H1 (cell line): ENCODE measurements at regions not wholly inside any gene's neighbourhood (a gene's known extent, or its start where the extent isn't known, plus 50 kb on each side); places are given as distances from the start of the nearest gene placed in this dataset.

ENCODE experiments used
- CTCF ChIA-PET: fragments of 300-600 bp; sonication (Branson Sonifier 250); formaldehyde crosslinking; loops from one replicate; lab custom pipeline; 2021; ENCODE audit not compliant: partially characterized antibody; lab: Charles Lee
- POLR2A ChIA-PET: fragments of 300-600 bp; sonication (Branson Sonifier 250); formaldehyde crosslinking; loops from one replicate; lab custom pipeline; 2021; ENCODE audit warnings: inconsistent platforms; ENCODE audit not compliant: partially characterized antibody; lab: Charles Lee
- DNase-seq, 2 experiments: peaks; one replicate each; pipeline versions ENCODE4 v3.0.0 to v3.0.0-alpha.2; 2010 to 2022; ENCODE audit warnings: low spot score in 2 of 2, low read depth in 1 of 2, mixed read lengths in 1 of 2
- FAIRE-seq: peaks from 2 replicates; lab custom pipeline; 2011; peaks lifted over from hg19 to GRCh38; lab: Jason Lieb, UNC
- H2AFZ ChIP-seq: 2 replicates; pipeline ENCODE4 v1.8.1; 2012; ENCODE audit warnings: low read length, inconsistent platforms
- H2AK5ac ChIP-seq: 2 replicates; pipeline ENCODE4 v1.6.1; 2013; ENCODE audit warnings: low read depth, low read length
- H2BK120ac ChIP-seq: replicated peaks from 2 replicates; pipeline ENCODE3; 2013; ENCODE audit warnings: low read depth, low read length, inconsistent platforms
- H2BK12ac ChIP-seq: 2 replicates; pipeline ENCODE4 v1.6.1; 2013; ENCODE audit warnings: low read depth, low read length
- H2BK15ac ChIP-seq: 2 replicates; pipeline ENCODE4 v1.6.1; 2013; ENCODE audit warnings: low read length
- H2BK20ac ChIP-seq: 2 replicates; pipeline ENCODE4 v1.6.1; 2013; ENCODE audit warnings: low read length
- H2BK5ac ChIP-seq: 2 replicates; pipeline ENCODE4 v1.6.1; 2013; ENCODE audit warnings: low read depth, low read length
- H3K14ac ChIP-seq: 2 replicates; pipeline ENCODE4 v1.6.1; 2013; ENCODE audit warnings: inconsistent platforms; ENCODE audit not compliant: insufficient read length
- H3K18ac ChIP-seq: 2 replicates; pipeline ENCODE4 v1.6.1; 2013; ENCODE audit warnings: low read length; ENCODE audit errors: extremely low read depth
- H3K23ac ChIP-seq: 2 replicates; pipeline ENCODE4 v1.6.1; 2013; ENCODE audit warnings: inconsistent platforms; ENCODE audit not compliant: insufficient read length
- H3K23me2 ChIP-seq: 2 replicates; pipeline ENCODE4 v1.6.1; 2013; ENCODE audit warnings: low read depth, low read length
- H3K27ac ChIP-seq: 2 replicates; pipeline ENCODE4 v1.6.1; 2011; ENCODE audit warnings: low read depth, low read length, inconsistent platforms
- H3K27me3 ChIP-seq, 4 experiments: replicated peaks in 1 of 4; 1 replicate in 1 of 4; 2 replicates in 3 of 4; pipeline versions ENCODE4 v1.6.1 to v1.8.1; 2011 to 2013; ENCODE audit warnings: low read length in 3 of 4, mild to moderate bottlenecking in 3 of 4, inconsistent platforms in 2 of 4, mixed read lengths in 2 of 4, moderate library complexity in 1 of 4; ENCODE audit not compliant: control insufficient read depth in 3 of 4, insufficient read depth in 3 of 4; ENCODE audit errors: extremely low read depth in 1 of 4
- H3K36me3 ChIP-seq, 4 experiments: 2 replicates each; pipeline versions ENCODE4 v1.6.1 to v1.8.1; 2011 to 2013; ENCODE audit warnings: mild to moderate bottlenecking in 4 of 4, low read length in 3 of 4, moderate library complexity in 2 of 4, control low read depth in 1 of 4, inconsistent platforms in 1 of 4; ENCODE audit not compliant: insufficient read depth in 4 of 4, control insufficient read depth in 2 of 4
- H3K4ac ChIP-seq: replicated peaks from 2 replicates; pipeline ENCODE3; 2013; ENCODE audit warnings: low read length, low read depth, mixed read lengths, inconsistent platforms; ENCODE audit not compliant: insufficient read length
- H3K4me1 ChIP-seq, 4 experiments: replicated peaks in 1 of 4; 1 replicate in 1 of 4; 2 replicates in 3 of 4; pipeline versions ENCODE4 v1.6.1 to v1.8.1; 2011 to 2013; ENCODE audit warnings: low read length in 3 of 4, inconsistent platforms in 2 of 4, mixed read lengths in 1 of 4; ENCODE audit not compliant: insufficient read depth in 4 of 4, control insufficient read depth in 3 of 4
- H3K4me2 ChIP-seq, 2 experiments: 2 replicates each; pipeline versions ENCODE4 v1.6.1 to v1.8.1; 2011 to 2013; ENCODE audit warnings: low read depth in 2 of 2, low read length in 2 of 2, control low read depth in 1 of 2, inconsistent platforms in 1 of 2, mild to moderate bottlenecking in 1 of 2; ENCODE audit not compliant: insufficient read depth in 1 of 2
- H3K4me3 ChIP-seq, 4 experiments: fragments of 200-600, 300-600 bp in 1 of 4; sonication (generic), shearing (Covaris generic), sonication (Bioruptor Twin) in 1 of 4; 2 replicates each; pipeline versions ENCODE4 v1.5.1 to v1.8.1; 2011 to 2016; ENCODE audit warnings: low read length in 4 of 4, low read depth in 3 of 4, control low read depth in 2 of 4, inconsistent platforms in 2 of 4, mild to moderate bottlenecking in 2 of 4, mixed read lengths in 1 of 4, moderate library complexity in 1 of 4; ENCODE audit not compliant: insufficient read depth in 2 of 4; ENCODE audit errors: extremely low read depth in 1 of 4
- H3K56ac ChIP-seq: replicated peaks from 2 replicates; pipeline ENCODE3; 2013; ENCODE audit warnings: low read depth, mild to moderate bottlenecking, mixed read lengths, low read length, inconsistent platforms; ENCODE audit not compliant: insufficient read length
- H3K79me1 ChIP-seq: 2 replicates; pipeline ENCODE4 v1.6.1; 2013; ENCODE audit warnings: low read depth, low read length, control low read depth
- H3K79me2 ChIP-seq, 2 experiments: 2 replicates each; pipeline versions ENCODE4 v1.6.1 to v1.8.1; 2012 to 2013; ENCODE audit warnings: low read length in 2 of 2, mild to moderate bottlenecking in 2 of 2, inconsistent platforms in 1 of 2; ENCODE audit not compliant: insufficient read depth in 2 of 2, control insufficient read depth in 1 of 2
- H3K9ac ChIP-seq, 4 experiments: replicated peaks in 1 of 4; 1 replicate in 1 of 4; 2 replicates in 3 of 4; pipeline versions ENCODE4 v1.6.1 to v1.8.1; 2011 to 2013; ENCODE audit warnings: low read depth in 3 of 4, low read length in 3 of 4, control low read depth in 2 of 4, mild to moderate bottlenecking in 2 of 4, moderate library complexity in 2 of 4, inconsistent platforms in 1 of 4; ENCODE audit errors: extremely low read depth in 1 of 4
- H3K9me3 ChIP-seq, 2 experiments: 2 replicates each; pipeline versions ENCODE4 v1.6.1 to v1.8.1; 2012 to 2013; ENCODE audit warnings: mild to moderate bottlenecking in 2 of 2, moderate library complexity in 2 of 2, control low read depth in 1 of 2, inconsistent platforms in 1 of 2, low read depth in 1 of 2, low read length in 1 of 2, mixed read lengths in 1 of 2; ENCODE audit not compliant: insufficient read depth in 2 of 2
- H4K20me1 ChIP-seq, 2 experiments: replicated peaks in 1 of 2; 2 replicates each; pipeline versions ENCODE3 to v1.8.1; 2011 to 2013; ENCODE audit warnings: inconsistent platforms in 2 of 2, low read length in 2 of 2, mild to moderate bottlenecking in 1 of 2; ENCODE audit not compliant: insufficient read depth in 2 of 2, control insufficient read depth in 1 of 2
- H4K5ac ChIP-seq: 2 replicates; pipeline ENCODE4 v1.6.1; 2013; ENCODE audit warnings: low read length, low read depth, mixed read lengths, inconsistent platforms; ENCODE audit not compliant: insufficient read length
- H4K8ac ChIP-seq: 2 replicates; pipeline ENCODE4 v1.8.0; 2013; ENCODE audit warnings: mild to moderate bottlenecking, moderate library complexity, low read length, inconsistent platforms; ENCODE audit not compliant: insufficient read depth; ENCODE audit errors: extremely low read depth
- H4K91ac ChIP-seq: replicated peaks from 2 replicates; pipeline ENCODE3; 2013; ENCODE audit warnings: low read length, mixed read lengths, inconsistent platforms; ENCODE audit not compliant: insufficient read length
- ASH2L ChIP-seq: fragments of 200-600, 300-600 bp; sonication (generic); IDR thresholded peaks from one replicate; pipeline ENCODE4 v1.7.1; 2017; ENCODE audit warnings: low read length
- BACH1 ChIP-seq: IDR thresholded peaks from 2 replicates; pipeline ENCODE4 v1.6.1; 2012; ENCODE audit warnings: low read length, improper control_type of control experiment
- BRCA1 ChIP-seq: IDR thresholded peaks from 2 replicates; pipeline ENCODE4 v1.6.1; 2012; ENCODE audit warnings: low read depth, low read length, improper control_type of control experiment
- CREB1 ChIP-seq: IDR thresholded peaks from 2 replicates; pipeline ENCODE4 v1.6.1; 2012; ENCODE audit warnings: inconsistent platforms
- RBBP5 ChIP-seq: IDR thresholded peaks from 2 replicates; pipeline ENCODE4 v1.7.1; 2012; ENCODE audit warnings: low read depth, mild to moderate bottlenecking, inconsistent platforms, low read length, moderate library complexity, borderline replicate concordance
- SP1 ChIP-seq: IDR thresholded peaks from 2 replicates; pipeline ENCODE4 v1.6.1; 2011; ENCODE audit warnings: low read depth, low read length
- SUZ12 ChIP-seq: fragments of 200-600 bp; sonication (generic); IDR thresholded peaks from 2 replicates; pipeline ENCODE4 v1.6.1; 2012; ENCODE audit warnings: mild to moderate bottlenecking, inconsistent platforms, low read length, moderate library complexity, mixed read lengths
- USF2 ChIP-seq: IDR thresholded peaks from 2 replicates; pipeline ENCODE4 v1.6.1; 2011; ENCODE audit warnings: low read length, improper control_type of control experiment
- WGBS, 2 experiments: shearing (Covaris generic) in 1 of 2; methylation state at CpG; one replicate each; pipeline versions ENCODE4 v1.1.6 to v1.1.7; 2013 to 2015; ENCODE audit warnings: low lambda C conversion rate in 2 of 2, mixed read lengths in 2 of 2, inconsistent platforms in 1 of 2, low coverage in 1 of 2, missing lambda C conversion rate in 1 of 2; ENCODE audit not compliant: insufficient replicate concordance in 2 of 2, insufficient coverage in 1 of 2, insufficient read length in 1 of 2; ENCODE audit errors: extremely low coverage in 1 of 2, missing lambda C conversion rate in 1 of 2; 5-methylcytosine and 5-hydroxymethylcytosine counted together

GRCh38 chr13:40370661-40371060 lies 295.8 kb downstream of the FOXO1 start:
- Histone ChIP-seq H3K4ac (no peak overlapping the region), H2BK120ac (no peak overlapping the region), H2BK12ac (no peak overlapping the region), H3K23ac (no peak overlapping the region), H4K91ac (no peak overlapping the region), H3K4me2 (no peak overlapping the region), H3K36me3 (no peaks in the 10 kb centered on the region), H3K27me3 (no peaks in the 10 kb centered on the region), H3K79me1 (no peaks in the 10 kb centered on the region), H4K8ac (no peak overlapping the region), H3K79me2 (no peaks in the 10 kb centered on the region), H3K14ac (no peak overlapping the region), H3K9ac (no peak overlapping the region), H3K27ac (no peak overlapping the region), H4K5ac (no peak overlapping the region), H3K23me2 (no peaks in the 10 kb centered on the region), H3K4me1 (no peaks in the 10 kb centered on the region), H3K9me3 (no peaks in the 10 kb centered on the region), H2BK15ac (no peak overlapping the region), H3K4me3 (no peak overlapping the region), H2AFZ (no peak overlapping the region), H2BK20ac (no peak overlapping the region), H2BK5ac (no peak overlapping the region), H2AK5ac (no peak overlapping the region), H3K56ac (no peak overlapping the region), H4K20me1 (no peaks in the 10 kb centered on the region), H3K18ac (no peak overlapping the region)
- TF ChIP-seq SUZ12 (no peak), SP1 (no peak), ASH2L (no peak), RBBP5 (no peak), CREB1 (no peak), BACH1 (no peak), USF2 (no peak), BRCA1 (no peak)
- no peak for DNase-seq
- ChIA-PET POLR2A (no interaction called here), CTCF (no interaction called here)
- no peak for FAIRE-seq
- WGBS, 2 experiments = 92% methylated on average over 4 of the region's 4 CpGs; no CpG with 5 or more reads in 1 of the 2 experiments
